CD4-positive, alpha-beta memory T cell (primary cell): ENCODE measurements at regions not wholly inside any gene's neighbourhood (a gene's known extent, or its start where the extent isn't known, plus 50 kb on each side); places are given as distances from the start of the nearest gene placed in this dataset.

Experiments
- CTCF ChIA-PET: fragments of 350-600 bp; sonication (Branson Sonifier 250); formaldehyde crosslinking; loops from one replicate; lab custom pipeline; 2021; ENCODE audit warnings: inconsistent platforms; ENCODE audit not compliant: partially characterized antibody; lab: Charles Lee
- POLR2A ChIA-PET: fragments of 350-600 bp; sonication (Branson Sonifier 250); formaldehyde crosslinking; loops from one replicate; lab custom pipeline; 2021; ENCODE audit not compliant: partially characterized antibody; lab: Charles Lee
- DNase-seq, 5 donors: peaks; one replicate each; pipeline versions ENCODE4 v3.0.0 to v3.0.0-alpha.2; 2020 to 2022; ENCODE audit warnings: mixed read lengths in 1 of 5
- H3K27ac ChIP-seq: one replicate; pipeline ENCODE4 v1.7.0; 2013; ENCODE audit warnings: low read depth, low read length
- H3K27me3 ChIP-seq: 2 replicates; pipeline ENCODE4 v1.7.0; 2013; ENCODE audit warnings: mild to moderate bottlenecking, low read length, moderate library complexity; ENCODE audit not compliant: insufficient read depth
- H3K36me3 ChIP-seq: 2 replicates; pipeline ENCODE4 v1.7.0; 2013; ENCODE audit warnings: mild to moderate bottlenecking, low read length, moderate library complexity; ENCODE audit not compliant: insufficient read depth
- H3K4me1 ChIP-seq: 2 replicates; pipeline ENCODE4 v1.7.0; 2013; ENCODE audit warnings: mild to moderate bottlenecking, low read length, moderate library complexity; ENCODE audit not compliant: insufficient read depth
- H3K4me3 ChIP-seq, 2 donors: one replicate each; pipeline ENCODE4 v1.7.0; 2013; ENCODE audit warnings: low read length in 2 of 2, mild to moderate bottlenecking in 1 of 2
- H3K9me3 ChIP-seq, 2 donors: one replicate each; pipeline ENCODE4 v1.7.0; 2013; ENCODE audit warnings: low read length in 2 of 2, control low read depth in 1 of 2; ENCODE audit not compliant: control insufficient read depth in 1 of 2
- H3K27ac Mint-ChIP-seq, 7 donors: one replicate each; pipeline ENCODE4 v1.8.0; 2020 to 2021; ENCODE audit warnings: mixed read lengths in 7 of 7, mild to moderate bottlenecking in 6 of 7, inconsistent platforms in 3 of 7, moderate library complexity in 3 of 7
- H3K27me3 Mint-ChIP-seq, 2 donors: one replicate each; pipeline ENCODE4 v1.8.0; 2020 to 2021; ENCODE audit warnings: mixed read lengths in 2 of 2
- H3K36me3 Mint-ChIP-seq, 2 donors: one replicate each; pipeline ENCODE4 v1.8.0; 2020 to 2021; ENCODE audit warnings: mixed read lengths in 2 of 2, inconsistent platforms in 1 of 2, mild to moderate bottlenecking in 1 of 2
- H3K4me1 Mint-ChIP-seq, 4 donors: one replicate each; pipeline ENCODE4 v1.8.0; 2020 to 2021; ENCODE audit warnings: mixed read lengths in 4 of 4, mild to moderate bottlenecking in 1 of 4
- H3K4me3 Mint-ChIP-seq, 8 donors: one replicate each; pipeline ENCODE4 v1.8.0; 2020 to 2021; ENCODE audit warnings: mixed read lengths in 8 of 8, mild to moderate bottlenecking in 7 of 8, moderate library complexity in 6 of 8, inconsistent platforms in 3 of 8
- H3K9me3 Mint-ChIP-seq, 8 donors: one replicate each; pipeline ENCODE4 v1.8.0; 2020 to 2021; ENCODE audit warnings: mixed read lengths in 8 of 8, mild to moderate bottlenecking in 5 of 8, inconsistent platforms in 3 of 8, moderate library complexity in 1 of 8
- intact Hi-C: fragments of 100-400 bp; cut with micrococcal nuclease; formaldehyde crosslinking; loops from one replicate; pipeline ENCODE4 v1.15.1; 2023

GRCh38 chr1:217090060-217090911 is 367.1 kb upstream of the ESRRG start:
- Mint-ChIP-seq H3K27ac (no peak overlapping the region), H3K9me3 (peaks cover 0 to 14% (median 4%) of the 10 kb centered on the region in 8 donors), H3K4me1 (peaks cover 0 to 3% (median 0%) of the 10 kb centered on the region in 4 donors), H3K4me3 (peak overlapping the region in 2 of 8 donors; percentile 53 to 55), H3K36me3 (no peaks in the 10 kb centered on the region), H3K27me3 (peaks cover 13 to 16% of the 10 kb centered on the region in 2 donors)
- no peak for DNase-seq
- intact Hi-C loops, result no loop called here
- no peaks in the 10 kb centered on the region for H3K9me3 ChIP-seq
- no peaks in the 10 kb centered on the region for H3K4me1 ChIP-seq
- no peak overlapping the region for H3K4me3 ChIP-seq
- no peaks in the 10 kb centered on the region for H3K27me3 ChIP-seq
- POLR2A ChIA-PET, result no interaction called here
- H3K27ac ChIP-seq, result no peak overlapping the region
- CTCF ChIA-PET, result no interaction called here
- H3K36me3 ChIP-seq, result no peaks in the 10 kb centered on the region

GRCh38 chr1:217089361-217090014 is 366.3 kb upstream of the ESRRG start:
- H3K27me3 ChIP-seq, result no peaks in the 10 kb centered on the region
- Mint-ChIP-seq H3K27ac (no peak overlapping the region), H3K27me3 (peaks cover 13 to 15% of the 10 kb centered on the region in 2 donors), H3K4me1 (peaks cover 0 to 3% (median 0%) of the 10 kb centered on the region in 4 donors), H3K4me3 (no peak overlapping the region), H3K36me3 (no peaks in the 10 kb centered on the region), H3K9me3 (peaks cover 0 to 12% (median 4%) of the 10 kb centered on the region in 8 donors)
- no peaks in the 10 kb centered on the region for H3K9me3 ChIP-seq
- no peak for DNase-seq
- no peaks in the 10 kb centered on the region for H3K36me3 ChIP-seq
- CTCF ChIA-PET, result no interaction called here
- H3K27ac ChIP-seq, result no peak overlapping the region
- H3K4me1 ChIP-seq, result no peaks in the 10 kb centered on the region
- intact Hi-C loops, result no loop called here
- POLR2A ChIA-PET, result no interaction called here
- H3K4me3 ChIP-seq, result no peak overlapping the region

GRCh38 chr1:217088521-217089284 is 365.5 kb upstream of the ESRRG start:
- Histone ChIP-seq H3K4me3 (no peak overlapping the region), H3K27me3 (no peaks in the 10 kb centered on the region), H3K4me1 (no peaks in the 10 kb centered on the region), H3K36me3 (no peaks in the 10 kb centered on the region), H3K9me3 (no peaks in the 10 kb centered on the region), H3K27ac (no peak overlapping the region)
- ChIA-PET POLR2A (no interaction called here), CTCF (no interaction called here)
- intact Hi-C loops, result no loop called here
- Mint-ChIP-seq H3K27ac (no peak overlapping the region), H3K36me3 (no peaks in the 10 kb centered on the region), H3K4me3 (no peak overlapping the region), H3K9me3 (peaks cover 0 to 12% (median 4%) of the 10 kb centered on the region in 8 donors), H3K4me1 (peaks cover 0 to 3% (median 0%) of the 10 kb centered on the region in 4 donors), H3K27me3 (peaks cover 13 to 15% of the 10 kb centered on the region in 2 donors)
- DNase-seq, result no peak

GRCh38 chr1:217088011-217088410 is 364.8 kb upstream of the ESRRG start:
- Mint-ChIP-seq H3K36me3 (no peaks in the 10 kb centered on the region), H3K4me3 (no peak overlapping the region), H3K27ac (no peak overlapping the region), H3K4me1 (peaks cover 0 to 3% (median 0%) of the 10 kb centered on the region in 4 donors), H3K27me3 (peaks cover 13 to 15% of the 10 kb centered on the region in 2 donors), H3K9me3 (peaks cover 0 to 12% (median 4%) of the 10 kb centered on the region in 8 donors)
- POLR2A ChIA-PET, result no interaction called here
- intact Hi-C loops, result no loop called here
- CTCF ChIA-PET, result no interaction called here
- H3K27ac ChIP-seq, result no peak overlapping the region
- H3K36me3 ChIP-seq, result no peaks in the 10 kb centered on the region
- DNase-seq, result no peak
- H3K9me3 ChIP-seq, result no peaks in the 10 kb centered on the region
- no peaks in the 10 kb centered on the region for H3K27me3 ChIP-seq
- no peak overlapping the region for H3K4me3 ChIP-seq
- no peaks in the 10 kb centered on the region for H3K4me1 ChIP-seq

- Histone ChIP-seq H3K27ac (no peak overlapping the region), H3K9me3 (no peaks in the 10 kb centered on the region), H3K4me3 (no peak overlapping the region), H3K27me3 (no peaks in the 10 kb centered on the region), H3K36me3 (no peaks in the 10 kb centered on the region), H3K4me1 (no peaks in the 10 kb centered on the region)
- H3K4me3 Mint-ChIP-seq, result no peak overlapping the region
- H3K4me1 Mint-ChIP-seq, result no peaks in the 10 kb centered on the region
- H3K27ac Mint-ChIP-seq, result no peak overlapping the region
- H3K36me3 Mint-ChIP-seq, result no peaks in the 10 kb centered on the region
- DNase-seq, result no peak
- POLR2A ChIA-PET, result no interaction called here
- CTCF ChIA-PET, result no interaction called here
- no peaks in the 10 kb centered on the region for H3K27me3 Mint-ChIP-seq
- intact Hi-C loops, result no loop called here
- peaks cover 0 to 3% (median 0%) of the 10 kb centered on the region in 8 donors for H3K9me3 Mint-ChIP-seq
Observed at GRCh38 chr1:217079584-217079983, 356.4 kb upstream of the ESRRG start.

GRCh38 chr1:217078959-217079358 is 355.7 kb upstream of the ESRRG start:
- Mint-ChIP-seq H3K9me3 (peaks cover 0 to 3% (median 0%) of the 10 kb centered on the region in 8 donors), H3K4me1 (no peaks in the 10 kb centered on the region), H3K4me3 (no peak overlapping the region), H3K27ac (peak overlapping the region in 1 of 7 donors; percentile 44), H3K36me3 (no peaks in the 10 kb centered on the region), H3K27me3 (no peaks in the 10 kb centered on the region)
- no peaks in the 10 kb centered on the region for H3K9me3 ChIP-seq
- H3K27me3 ChIP-seq, result no peaks in the 10 kb centered on the region
- no peak overlapping the region for H3K27ac ChIP-seq
- intact Hi-C loops, result no loop called here
- DNase-seq, result no peak
- no peak overlapping the region for H3K4me3 ChIP-seq
- POLR2A ChIA-PET, result no interaction called here
- H3K4me1 ChIP-seq, result no peaks in the 10 kb centered on the region
- CTCF ChIA-PET, result no interaction called here
- H3K36me3 ChIP-seq, result no peaks in the 10 kb centered on the region

- H3K27ac ChIP-seq, result no peak overlapping the region
- CTCF ChIA-PET, result no interaction called here
- intact Hi-C loops, result no loop called here
Observed at GRCh38 chr1:217078078-217078690, 355.0 kb upstream of the ESRRG start.

More at GRCh38 chr1:217078078-217078690, 355.0 kb upstream of the ESRRG start:
- H3K4me1 ChIP-seq, result no peaks in the 10 kb centered on the region
- Mint-ChIP-seq H3K4me1 (no peaks in the 10 kb centered on the region), H3K36me3 (no peaks in the 10 kb centered on the region), H3K27ac (no peak overlapping the region), H3K4me3 (no peak overlapping the region), H3K9me3 (peaks cover 0 to 3% (median 0%) of the 10 kb centered on the region in 8 donors), H3K27me3 (no peaks in the 10 kb centered on the region)
- H3K9me3 ChIP-seq, result no peaks in the 10 kb centered on the region
- H3K36me3 ChIP-seq, result no peaks in the 10 kb centered on the region
- H3K4me3 ChIP-seq, result no peak overlapping the region
- no peak for DNase-seq
- no peaks in the 10 kb centered on the region for H3K27me3 ChIP-seq
- POLR2A ChIA-PET, result no interaction called here
